ENCODE measurements at regions not wholly inside any gene's neighbourhood (a gene's known extent, or its start where the extent isn't known, plus 50 kb on each side); places are given as distances from the start of the nearest gene placed in this dataset.
A peak's percentile ranks its signal among the peaks of the same experiment; 100 is the strongest.
"Not testable (repeated sequence)": the region's sequence is repeated elsewhere in the genome, so short reads cannot be mapped to it uniquely, and the experiment has no call there.

DNA sequence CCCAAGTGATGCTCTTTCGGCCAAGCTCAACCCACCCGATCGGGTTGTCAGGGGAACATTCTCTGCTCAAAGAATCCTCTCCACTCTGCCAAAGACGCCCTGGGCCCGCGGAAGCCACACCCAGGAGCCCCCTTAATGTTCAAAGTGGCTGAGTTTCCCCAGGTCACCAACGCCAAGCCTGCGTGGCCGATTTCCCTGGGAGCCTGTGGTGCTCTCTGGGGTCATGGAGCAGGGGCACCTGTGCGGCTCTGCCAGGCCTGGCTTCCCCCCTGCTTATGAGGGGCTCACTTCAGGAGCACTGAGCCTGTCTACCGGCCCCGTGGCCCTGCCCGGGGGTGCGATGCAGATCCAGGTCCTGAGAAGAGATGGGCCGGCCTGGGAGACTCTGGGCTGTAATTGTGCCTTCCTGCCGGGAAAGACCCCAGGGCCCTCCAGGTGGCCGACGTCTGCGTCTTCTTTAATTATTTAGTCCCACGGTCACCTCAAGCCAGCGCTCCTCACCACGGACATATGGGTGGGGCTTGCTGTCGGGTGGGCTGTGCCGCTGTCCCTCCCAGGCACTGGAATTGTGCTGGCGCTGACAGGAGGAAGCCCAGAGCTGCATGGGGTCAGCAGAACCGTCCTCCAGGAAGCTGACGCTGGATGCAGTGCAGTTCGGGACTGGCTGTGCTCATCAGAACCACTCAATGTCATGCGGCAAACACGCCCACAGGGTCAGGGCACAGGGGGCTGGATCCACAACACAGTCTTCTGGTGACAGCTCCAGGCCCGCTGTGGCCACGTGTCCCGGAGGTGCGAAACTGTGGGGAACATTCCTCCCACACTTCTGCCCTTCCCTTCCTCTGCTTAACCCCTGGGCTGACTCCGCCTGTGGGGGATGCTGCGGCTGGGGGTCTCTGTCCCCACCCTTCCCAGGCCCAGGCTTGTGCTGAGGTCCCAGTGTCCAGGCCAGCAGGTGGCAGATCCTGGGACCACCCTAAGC, 267.6 kb upstream of the SFSWAP start:
- no peak for DNase-seq

DNA sequence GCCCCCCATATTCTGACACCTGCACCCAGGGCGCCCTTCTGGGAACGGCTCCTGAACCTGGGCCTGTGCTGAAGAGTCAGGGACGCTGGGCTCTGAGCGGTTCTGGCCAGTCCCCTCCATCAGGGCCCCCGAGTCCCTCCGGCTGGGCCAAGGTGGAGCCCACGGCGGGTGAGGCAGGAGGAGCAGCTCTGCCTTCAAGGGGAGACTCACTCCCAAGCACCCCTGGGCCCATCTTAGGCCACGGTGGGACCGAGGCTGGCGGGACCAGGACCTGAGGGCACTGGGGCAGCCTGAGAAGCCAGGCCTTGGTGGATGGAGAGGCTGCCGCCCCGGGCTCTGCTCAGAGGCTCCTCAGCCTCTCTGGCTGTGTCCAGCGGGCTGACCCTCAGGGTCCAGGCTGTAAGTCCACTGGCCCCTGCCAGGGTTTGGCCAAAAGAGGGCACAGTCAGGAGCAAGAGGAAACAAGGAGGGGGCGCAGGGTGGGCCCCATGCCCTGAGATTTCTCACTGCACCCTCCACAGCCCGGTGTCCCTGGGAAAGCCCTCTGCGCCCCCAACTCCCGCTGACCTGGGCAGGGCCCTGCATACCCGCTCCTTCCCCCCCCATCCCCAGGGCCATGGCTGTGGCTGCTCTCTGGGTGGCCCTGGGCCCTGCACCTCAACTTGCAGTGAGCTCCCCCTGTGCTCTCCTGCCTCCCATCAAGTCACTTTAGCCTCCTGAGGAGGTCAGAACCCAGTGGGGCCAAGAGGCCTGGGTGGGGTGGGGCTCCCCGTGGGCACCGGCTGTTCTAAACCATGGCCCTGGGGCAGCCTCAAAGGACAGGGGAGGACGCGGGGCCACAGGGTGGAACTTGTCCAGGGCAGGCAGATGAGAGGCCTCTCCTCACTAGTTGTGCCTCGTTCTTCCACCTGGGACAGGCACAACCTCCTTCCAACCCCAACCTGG, 266.4 kb upstream of the SFSWAP start:
- no peak for DNase-seq

GRCh38 chr12:131445184-131445774, 265.6 kb upstream of the SFSWAP start:
- DNase-seq = no peak

DNA sequence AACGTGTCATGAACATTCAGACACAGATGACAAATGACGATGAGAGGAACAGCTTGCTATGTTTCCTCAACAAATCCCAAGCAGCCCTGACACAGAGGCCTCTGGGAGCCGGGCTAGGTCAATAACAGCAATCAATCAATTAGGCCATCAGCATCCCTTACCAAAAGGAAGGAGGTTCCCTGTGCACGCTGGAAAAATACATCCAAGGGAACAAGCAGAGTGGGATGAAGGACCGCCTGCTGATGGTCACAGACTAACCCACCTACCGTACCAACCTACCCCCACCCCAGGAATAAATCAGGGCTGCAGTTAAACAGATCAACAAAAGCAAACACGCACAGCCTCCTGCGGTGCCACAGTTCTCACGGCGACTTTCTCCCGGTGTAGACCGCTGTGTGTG, 265.1 kb upstream of the SFSWAP start:
- no peak for DNase-seq

DNA sequence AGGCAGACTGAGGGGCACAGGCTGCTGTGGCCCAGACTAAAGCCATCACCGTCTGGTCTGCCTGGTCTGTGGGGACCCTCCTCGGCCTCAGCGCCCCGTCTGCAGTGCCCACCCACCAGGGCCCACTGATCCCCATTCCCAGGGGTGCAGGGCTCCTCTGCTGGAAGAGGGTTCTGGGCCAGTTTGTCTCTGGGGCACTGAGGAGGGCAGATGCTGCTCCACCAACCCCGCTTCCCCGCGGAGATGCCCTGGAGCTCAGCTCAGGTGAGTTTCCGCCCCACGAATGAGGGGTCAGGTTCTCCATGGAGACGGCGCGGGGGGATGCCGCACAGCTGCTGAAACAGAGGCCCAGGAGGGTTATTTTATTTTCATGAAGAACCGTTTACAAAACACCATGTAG, 263.3 kb upstream of the SFSWAP start:
- DNase-seq = not testable (repeated sequence)

- DNase-seq = no peak
Observed at GRCh38 chr12:131448254-131448795, 262.6 kb upstream of the SFSWAP start.

- DNase-seq = no peak
Observed at GRCh38 chr12:131449027-131449426, 261.9 kb upstream of the SFSWAP start.

- peak; percentile 33 for DNase-seq
Observed at GRCh38 chr12:131452444-131452860, 258.4 kb upstream of the SFSWAP start.

- DNase-seq = peak; percentile 66
Observed at GRCh38 chr12:131454418-131455217, 256.3 kb upstream of the SFSWAP start.

DNA sequence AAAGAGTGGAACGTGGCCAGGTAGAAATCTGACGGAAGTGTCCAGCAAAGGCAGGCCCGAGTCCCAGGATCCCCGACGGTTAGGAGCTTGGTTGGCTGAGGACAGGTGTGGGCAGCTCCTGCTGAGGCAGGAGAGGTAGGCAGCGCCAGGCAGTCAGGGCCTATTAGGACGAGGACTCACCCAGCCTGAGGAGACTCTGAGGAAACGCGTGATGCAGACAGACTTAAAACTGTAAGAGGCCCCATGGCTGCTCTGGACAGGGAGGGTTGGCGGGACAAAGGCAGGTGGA, 255.7 kb upstream of the SFSWAP start:
- no peak for DNase-seq

DNA sequence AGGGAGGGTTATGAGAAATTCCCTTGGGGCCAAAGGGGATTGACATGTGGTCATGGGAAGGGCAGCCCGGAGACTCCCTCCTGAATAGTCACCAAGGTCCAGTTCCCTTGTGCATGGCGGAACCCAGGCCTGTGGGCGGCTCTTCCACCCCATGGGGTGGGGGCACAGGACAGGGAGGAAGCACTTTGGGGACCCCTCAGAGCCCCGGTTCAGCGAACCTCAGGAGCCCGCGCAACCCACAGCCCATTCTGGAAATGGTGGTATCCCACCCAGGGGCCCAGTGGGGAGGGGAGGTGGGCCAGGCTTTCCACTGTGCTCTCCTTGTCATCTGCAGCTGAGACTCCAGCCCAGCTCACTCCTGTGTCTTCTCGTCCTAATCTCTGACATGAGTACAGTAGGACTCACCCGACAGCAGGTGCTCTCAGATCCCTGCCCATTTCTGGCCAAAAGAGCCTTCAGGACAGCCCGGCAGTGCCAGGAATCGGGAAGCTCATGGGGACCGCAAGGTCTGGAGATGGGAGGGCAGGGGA, 255.2 kb upstream of the SFSWAP start:
- DNase-seq = no peak

GRCh38 chr12:131456301-131457027, 254.4 kb upstream of the SFSWAP start:
- no peak for DNase-seq

DNA sequence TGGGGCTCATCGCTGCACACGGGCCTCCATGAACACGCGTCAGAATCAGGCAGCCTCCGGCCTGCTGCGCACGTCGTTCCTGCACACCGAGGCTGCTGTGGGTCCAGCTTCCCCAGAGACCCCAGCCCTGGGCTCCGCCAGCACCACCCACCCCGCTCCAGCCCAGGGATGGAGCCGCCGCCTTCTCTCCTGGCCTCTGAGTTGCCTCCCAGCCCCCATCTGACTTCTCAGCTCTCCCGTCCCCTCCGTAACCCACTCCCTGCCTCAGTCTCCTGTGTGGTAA, 253.9 kb upstream of the SFSWAP start:
- no peak for DNase-seq

DNA sequence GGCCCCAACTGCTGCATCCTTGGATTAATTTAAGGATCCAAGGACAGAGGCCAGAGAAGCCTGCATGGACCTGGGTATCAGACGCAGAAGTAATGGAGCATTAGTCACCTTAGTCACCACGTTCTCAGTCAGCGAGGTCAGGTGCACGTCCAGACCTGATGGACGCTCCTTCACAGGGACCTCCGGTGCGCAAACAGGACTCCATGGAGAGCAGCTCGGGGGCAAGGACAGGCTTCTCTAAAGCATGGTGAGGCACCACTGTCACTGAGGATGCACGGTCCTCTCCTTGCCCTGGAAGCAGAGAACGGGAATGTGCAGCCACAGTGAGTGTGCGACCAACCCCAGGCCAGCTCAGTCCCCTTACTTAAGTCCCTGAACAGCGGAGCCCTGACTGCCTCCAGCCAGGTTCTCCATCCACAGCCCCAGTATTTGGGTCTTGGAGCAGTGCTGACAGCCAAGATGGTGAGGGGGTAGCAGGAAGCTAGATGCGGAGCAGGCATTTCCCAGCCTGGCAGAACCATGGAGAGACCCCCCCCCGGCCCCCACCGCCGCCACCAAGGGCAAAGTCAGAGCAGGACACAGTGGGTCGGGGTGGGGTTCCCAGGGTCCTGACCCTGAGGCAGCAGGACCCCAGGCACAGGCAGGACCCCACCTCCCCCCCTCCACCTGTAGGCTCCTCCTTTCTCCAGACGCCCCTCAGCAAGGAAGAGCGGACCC, 253.4 kb upstream of the SFSWAP start:
- DNase-seq = no peak

DNA sequence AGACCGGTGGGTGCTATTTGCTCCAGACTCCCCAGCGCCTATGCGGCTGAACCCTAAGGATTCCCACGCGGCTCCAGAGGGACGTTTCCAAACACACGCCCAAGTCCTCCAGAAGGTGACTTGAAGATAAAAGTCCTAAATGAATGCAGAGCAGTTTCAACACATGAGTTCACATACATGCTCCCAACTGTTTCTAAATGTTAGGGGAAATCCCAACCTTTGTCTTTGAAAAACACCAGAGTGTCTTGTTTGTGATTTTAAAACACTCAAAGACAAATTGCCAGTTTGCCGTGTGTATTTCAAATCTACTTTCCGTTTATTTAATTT, 252.9 kb upstream of the SFSWAP start:
- no peak for DNase-seq

GRCh38 chr12:131458931-131459772, 251.7 kb upstream of the SFSWAP start:
- DNase-seq = no peak

DNA sequence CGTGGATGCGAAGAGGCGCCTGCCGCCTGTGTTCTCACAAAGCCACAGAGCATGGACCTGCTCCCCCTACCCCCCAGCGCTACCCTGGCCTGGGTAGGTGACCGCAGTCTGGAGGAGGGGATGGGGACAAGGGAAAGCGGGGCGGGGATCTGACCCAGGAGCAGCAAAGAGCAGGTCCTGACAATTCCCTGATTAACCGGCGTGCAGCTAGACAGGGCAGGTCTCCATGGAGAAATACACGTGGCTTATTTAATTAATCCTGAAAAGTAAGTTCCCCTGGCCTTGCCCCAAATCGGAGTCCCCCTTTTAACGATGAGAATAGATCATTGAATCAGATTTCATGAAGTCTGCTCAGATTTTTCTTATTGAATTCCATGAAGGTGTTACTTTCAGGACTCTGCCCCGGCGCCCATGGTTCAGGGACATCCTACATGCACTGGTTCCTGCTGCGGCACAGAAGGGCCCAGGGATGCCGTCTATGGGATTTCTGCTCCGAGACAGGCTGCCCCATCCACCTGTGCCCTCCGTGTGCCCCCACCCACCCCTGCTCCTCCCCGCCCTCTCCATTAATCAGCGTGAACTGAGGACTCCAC, 251.0 kb upstream of the SFSWAP start:
- no peak for DNase-seq

- no peak for DNase-seq
Observed at GRCh38 chr12:131460520-131460919, 250.4 kb upstream of the SFSWAP start.

DNA sequence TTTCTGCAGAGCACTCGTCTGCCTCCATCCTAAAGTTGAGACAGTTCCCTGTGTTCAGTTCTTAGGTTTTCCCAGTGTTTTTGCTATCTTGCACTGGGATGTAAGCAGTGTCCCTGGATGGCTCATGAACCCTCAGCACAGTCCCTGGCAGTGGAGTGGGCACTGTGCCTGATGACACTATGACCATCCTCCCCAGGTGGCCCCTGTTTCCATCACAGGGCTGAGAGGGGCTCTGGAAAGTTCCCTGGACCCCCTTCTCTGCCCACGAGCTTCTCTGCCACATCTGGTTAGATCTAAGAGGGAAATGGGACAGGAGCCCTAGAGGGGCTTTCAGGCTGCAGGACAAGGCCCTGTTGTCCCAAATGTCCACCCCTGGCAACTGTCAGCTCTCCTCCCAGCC, 249.8 kb upstream of the SFSWAP start:
- DNase-seq = no peak

GRCh38 chr12:131463174-131463573, 247.7 kb upstream of the SFSWAP start:
- DNase-seq = no peak
